K562 (cell line): ENCODE measurements at regions not wholly inside any gene's neighbourhood (a gene's known extent, or its start where the extent isn't known, plus 50 kb on each side); places are given as distances from the start of the nearest gene placed in this dataset.

Experiments
- ATAC-seq: fragments of 200-7000 bp; cut with Tn5 transposase; 3 replicates; pipeline ENCODE4 v1.9.1; 2020; ENCODE audit warnings: moderate library complexity
- BruUV-seq: library from RNA; stranded (reverse); fragments of 400-500 nt; replicated peaks from 2 replicates; lab custom pipeline; 2021; lab: Mats Ljungman, UMichigan
- CTCF ChIA-PET: fragments of 300-600 bp; formaldehyde crosslinking; extraction: SDS; loops from one replicate; lab custom pipeline; 2021; ENCODE audit warnings: low intra/inter-chr PET ratio; lab: Yijun Ruan, JAX
- POLR2A ChIA-PET: fragments of 300-600, 350-650 bp; sonication (Branson Sonifier 250); formaldehyde crosslinking; extraction: SDS; loops from one replicate; lab custom pipeline; 2021; ENCODE audit warnings: antibody characterized with exemption, inconsistent platforms; lab: Yijun Ruan, JAX
- DNase-seq, 4 experiments: peaks; one replicate each; pipeline versions ENCODE4 v3.0.0 to v3.0.0-alpha.2; 2011 to 2018; ENCODE audit warnings: low spot score in 3 of 4, mixed read lengths in 3 of 4; ENCODE audit errors: extremely low read depth in 1 of 4
- FAIRE-seq: peaks from 2 replicates; lab custom pipeline; 2011; peaks lifted over from hg19 to GRCh38; lab: Jason Lieb, UNC
- H2AFZ ChIP-seq: 2 replicates; pipeline ENCODE4 v1.6.0; 2011; ENCODE audit warnings: low read depth, low read length, control low read depth, inconsistent platforms
- H3K27ac ChIP-seq: fragments of 200-600 bp; 3 replicates; pipeline ENCODE4 v1.8.0; 2011; ENCODE audit warnings: low read depth, mild to moderate bottlenecking, control low read depth, inconsistent platforms, low read length, moderate library complexity, mixed read lengths; ENCODE audit errors: extremely low read depth
- H3K27me3 ChIP-seq, 2 experiments: fragments of 300-600 bp in 1 of 2; 2 replicates in 1 of 2; 3 replicates in 1 of 2; pipeline versions ENCODE4 v1.6.0 to v1.8.0; 2011; ENCODE audit warnings: inconsistent platforms in 2 of 2, low read length in 2 of 2, mild to moderate bottlenecking in 1 of 2, mixed read lengths in 1 of 2, moderate library complexity in 1 of 2; ENCODE audit not compliant: control insufficient read depth in 2 of 2, insufficient read depth in 2 of 2
- H3K36me3 ChIP-seq: fragments of 300-600 bp; 3 replicates; pipeline ENCODE4 v1.8.0; 2011; ENCODE audit warnings: mild to moderate bottlenecking, low read length, inconsistent platforms; ENCODE audit not compliant: control insufficient read depth, insufficient read depth
- H3K4me1 ChIP-seq, 2 experiments: fragments of 200-600 bp in 1 of 2; replicated peaks in 1 of 2; 2 replicates in 1 of 2; 3 replicates in 1 of 2; pipeline versions ENCODE4 v1.5.1 to v1.8.0; 2011; ENCODE audit warnings: inconsistent platforms in 2 of 2, low read length in 2 of 2, mild to moderate bottlenecking in 1 of 2, mixed read lengths in 1 of 2, moderate library complexity in 1 of 2; ENCODE audit not compliant: control insufficient read depth in 2 of 2, insufficient read depth in 2 of 2
- H3K4me2 ChIP-seq: 2 replicates; pipeline ENCODE4 v1.6.1; 2011; ENCODE audit warnings: low read length, control low read depth, inconsistent platforms, mixed read lengths; ENCODE audit not compliant: insufficient read depth
- H3K4me3 ChIP-seq: fragments of 200-600 bp; sonication (generic), shearing (Covaris generic); 2 replicates; pipeline ENCODE4 v1.5.1; 2016; ENCODE audit warnings: control low read depth, inconsistent platforms
- H3K79me2 ChIP-seq: fragments of 200-600 bp; 3 replicates; pipeline ENCODE4 v1.8.0; 2011; ENCODE audit warnings: low read length, inconsistent platforms; ENCODE audit not compliant: control insufficient read depth, insufficient read depth
- H3K9ac ChIP-seq, 2 experiments: 2 replicates each; pipeline versions ENCODE4 v1.6.0 to v1.6.1; 2011; ENCODE audit warnings: low read depth in 2 of 2, low read length in 2 of 2, control low read depth in 1 of 2, inconsistent platforms in 1 of 2, mild to moderate bottlenecking in 1 of 2, mixed read lengths in 1 of 2; ENCODE audit not compliant: insufficient read depth in 1 of 2
- H3K9me1 ChIP-seq: one replicate; pipeline ENCODE4 v1.6.0; 2011; ENCODE audit warnings: inconsistent platforms, mild to moderate bottlenecking, low read length, moderate library complexity; ENCODE audit not compliant: control insufficient read depth, insufficient read depth
- H3K9me3 ChIP-seq: replicated peaks from 2 replicates; pipeline ENCODE4 v1.5.1; 2011; ENCODE audit warnings: low read depth, low read length, inconsistent platforms; ENCODE audit not compliant: control insufficient read depth, insufficient read depth
- H4K20me1 ChIP-seq: replicated peaks from 2 replicates; pipeline ENCODE4 v1.6.1; 2011; ENCODE audit warnings: low read length, inconsistent platforms, mixed read lengths; ENCODE audit not compliant: control insufficient read depth, insufficient read depth
- BHLHE40 ChIP-seq: IDR thresholded peaks from 2 replicates; pipeline ENCODE4 v1.6.1; 2011; ENCODE audit warnings: low read length, improper control_type of control experiment
- CREB3L1 ChIP-seq: fragments of 450-650 bp; IDR thresholded peaks from 2 replicates; pipeline ENCODE4 v1.6.1; 2014; ENCODE audit warnings: low read depth, mild to moderate bottlenecking, moderate library complexity, borderline replicate concordance
- CREB5 ChIP-seq: fragments of 250-450 bp; sonication (Bioruptor Pico); IDR thresholded peaks from 2 replicates; pipeline ENCODE4 v1.5.0; 2020; ENCODE audit warnings: mild to moderate bottlenecking
- EHMT2 ChIP-seq: fragments of 450-650 bp; IDR thresholded peaks from 2 replicates; pipeline ENCODE4 v1.6.1; 2018; ENCODE audit warnings: antibody characterized with exemption
- FOXK1 ChIP-seq: sonication (generic); formaldehyde crosslinking; IDR thresholded peaks from 2 replicates; pipeline ENCODE4 v1.8.0; 2022; ENCODE audit warnings: missing genetic modification reagents, mild to moderate bottlenecking, borderline replicate concordance
- FUS ChIP-seq: fragments of 200-400 bp; formaldehyde crosslinking; optimal IDR thresholded peaks from 2 replicates; pipeline ENCODE3; 2017; ENCODE audit warnings: low read depth, low read length
- GABPA ChIP-seq: fragments of 200-800 bp; sonication (Bioruptor generic); conservative IDR thresholded peaks from 2 replicates; pipeline ENCODE4 v1.6.1; 2016; ENCODE audit warnings: low read depth, missing genetic modification characterization, missing compliant biosample characterization
- KHSRP ChIP-seq: fragments of 450-650 bp; IDR thresholded peaks from 2 replicates; pipeline ENCODE4 v1.6.1; 2017
- LEF1 ChIP-seq: fragments of 450-650 bp; IDR thresholded peaks from 2 replicates; pipeline ENCODE4 v1.6.1; 2016; ENCODE audit warnings: mild to moderate bottlenecking
- NCOR1 ChIP-seq: fragments of 450-650 bp; IDR thresholded peaks from 2 replicates; pipeline ENCODE4 v1.6.1; 2016; ENCODE audit warnings: mild to moderate bottlenecking, moderate library complexity
- PTTG1 ChIP-seq: fragments of 450-650 bp; IDR thresholded peaks from 2 replicates; pipeline ENCODE4 v1.6.1; 2016; ENCODE audit warnings: low read depth, mild to moderate bottlenecking, missing genetic modification characterization, missing compliant biosample characterization
- RHOXF2B ChIP-seq: fragments of 250-450 bp; sonication (Bioruptor Pico); conservative IDR thresholded peaks from 2 replicates; pipeline ENCODE4 v1.5.1; 2021
- SRSF3 ChIP-seq: fragments of 200-400 bp; formaldehyde crosslinking; IDR thresholded peaks from 2 replicates; pipeline ENCODE4 v1.6.1; 2016; ENCODE audit warnings: mild to moderate bottlenecking, low read length, moderate library complexity; ENCODE audit not compliant: insufficient read depth
- STAG1 ChIP-seq: sonication (generic); formaldehyde crosslinking; IDR thresholded peaks from 2 replicates; pipeline ENCODE4 v1.5.0; 2020; ENCODE audit warnings: missing genetic modification reagents, borderline replicate concordance
- ZNF324 ChIP-seq: fragments of 250-450 bp; sonication (Bioruptor Pico); IDR thresholded peaks from 2 replicates; pipeline ENCODE4 v1.4.0; 2020; ENCODE audit warnings: mild to moderate bottlenecking
- WGBS: fragments of 100-300 bp; shearing (Covaris generic); methylation state at CpG from one replicate; pipeline ENCODE4 v1.1.6; 2016; ENCODE audit warnings: low coverage, mixed read lengths; ENCODE audit not compliant: insufficient coverage; ENCODE audit errors: missing lambda C conversion rate; 5-methylcytosine and 5-hydroxymethylcytosine counted together
- in situ Hi-C: fragments of 300-500 bp; cut with MboI; formaldehyde crosslinking; loops from 4 replicates; pipeline ENCODE4 v1.15.0; 2018; ENCODE audit warnings: inconsistent platforms, mixed read lengths
- intact Hi-C: fragments of 100-400 bp; cut with micrococcal nuclease; formaldehyde crosslinking; loops from 2 replicates; pipeline ENCODE4 v1.14.2; 2022
- TF ChIP-seq, protein P1 (sequence below), 3 experiments: fragments of 200-800 bp in 1 of 3; sonication (Bioruptor generic) in 1 of 3; sonication (generic) in 1 of 3; formaldehyde crosslinking in 1 of 3; IDR thresholded peaks; 2 replicates each; pipeline versions ENCODE4 v1.6.1 to v1.8.0; 2016 to 2022; ENCODE audit warnings: mild to moderate bottlenecking in 2 of 3, missing compliant biosample characterization in 2 of 3, missing genetic modification characterization in 2 of 3, missing genetic modification reagents in 1 of 3
- TF ChIP-seq, protein P2 (sequence below): fragments of 250-450 bp; sonication (Bioruptor Pico); IDR thresholded peaks from 2 replicates; pipeline ENCODE4 v1.9.0; 2021; ENCODE audit warnings: mild to moderate bottlenecking, inconsistent platforms

DNA sequence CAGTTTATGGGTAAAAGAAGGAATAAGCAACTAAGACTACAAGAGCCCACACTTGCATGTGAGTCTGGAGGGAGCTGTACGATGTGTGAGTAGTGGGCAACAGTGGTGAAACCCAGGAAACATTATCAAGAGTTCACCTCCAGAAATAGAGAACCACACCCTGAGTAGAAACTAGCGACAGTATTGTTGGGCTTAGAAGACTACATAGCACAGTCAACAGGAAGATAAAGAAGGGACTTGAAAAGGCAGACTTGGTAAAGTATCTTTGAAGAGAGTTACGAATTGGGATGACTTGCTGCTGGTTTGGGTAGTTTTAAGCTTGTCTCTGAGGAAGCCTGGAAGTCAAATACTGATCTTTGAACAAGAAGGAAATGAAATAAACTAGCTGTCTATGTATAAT lies 223.2 kb upstream of the GNAI1 start:
- intact Hi-C loops (no loop called here), in situ Hi-C loops (no loop called here)
- CTCF ChIA-PET = no interaction called here
- Histone ChIP-seq H3K9ac (no peak overlapping the region), H3K36me3 (no peaks in the 10 kb centered on the region), H4K20me1 (no peaks in the 10 kb centered on the region), H2AFZ (no peak overlapping the region), H3K27me3 (no peaks in the 10 kb centered on the region), H3K4me3 (no peak overlapping the region), H3K27ac (no peak overlapping the region), H3K4me2 (no peak overlapping the region), H3K4me1 (no peaks in the 10 kb centered on the region), H3K79me2 (no peaks in the 10 kb centered on the region), H3K9me1 (no peaks in the 10 kb centered on the region), H3K9me3 (no peaks in the 10 kb centered on the region; the same call in 1 of the 2 replicates)
- no peak for DNase-seq
- ATAC-seq = no peak
- no TSS peak for BruUV-seq
- FAIRE-seq = no peak
- WGBS = 0% methylated on average over 3 of the region's 3 CpGs
- POLR2A ChIA-PET = no interaction called here
- TF ChIP-seq RHOXF2B (CRISPR knock-in tag) (no peak), SRSF3 (no peak), FUS (no peak), PTTG1 (no peak), NCOR1 (no peak), CREB3L1 (no peak), GABPA (no peak), BHLHE40 (no peak), CREB5 (CRISPR knock-in tag) (no peak), ZNF324 (CRISPR knock-in tag) (no peak), KHSRP (no peak), STAG1 (CRISPR knock-in tag) (no peak), LEF1 (no peak), FOXK1 (CRISPR knock-in tag) (no peak), EHMT2 (no peak)
- TF ChIP-seq, protein P1, sequence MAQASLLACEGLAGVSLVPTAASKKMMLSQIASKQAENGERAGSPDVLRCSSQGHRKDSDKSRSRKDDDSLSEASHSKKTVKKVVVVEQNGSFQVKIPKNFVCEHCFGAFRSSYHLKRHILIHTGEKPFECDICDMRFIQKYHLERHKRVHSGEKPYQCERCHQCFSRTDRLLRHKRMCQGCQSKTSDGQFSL (CRISPR knock-in tag; IDR thresholded peaks at IDR 0.05) = no peak
- TF ChIP-seq, protein P1 (tag; IDR thresholded peaks at IDR 0.05) = no peak
- TF ChIP-seq, protein P2, sequence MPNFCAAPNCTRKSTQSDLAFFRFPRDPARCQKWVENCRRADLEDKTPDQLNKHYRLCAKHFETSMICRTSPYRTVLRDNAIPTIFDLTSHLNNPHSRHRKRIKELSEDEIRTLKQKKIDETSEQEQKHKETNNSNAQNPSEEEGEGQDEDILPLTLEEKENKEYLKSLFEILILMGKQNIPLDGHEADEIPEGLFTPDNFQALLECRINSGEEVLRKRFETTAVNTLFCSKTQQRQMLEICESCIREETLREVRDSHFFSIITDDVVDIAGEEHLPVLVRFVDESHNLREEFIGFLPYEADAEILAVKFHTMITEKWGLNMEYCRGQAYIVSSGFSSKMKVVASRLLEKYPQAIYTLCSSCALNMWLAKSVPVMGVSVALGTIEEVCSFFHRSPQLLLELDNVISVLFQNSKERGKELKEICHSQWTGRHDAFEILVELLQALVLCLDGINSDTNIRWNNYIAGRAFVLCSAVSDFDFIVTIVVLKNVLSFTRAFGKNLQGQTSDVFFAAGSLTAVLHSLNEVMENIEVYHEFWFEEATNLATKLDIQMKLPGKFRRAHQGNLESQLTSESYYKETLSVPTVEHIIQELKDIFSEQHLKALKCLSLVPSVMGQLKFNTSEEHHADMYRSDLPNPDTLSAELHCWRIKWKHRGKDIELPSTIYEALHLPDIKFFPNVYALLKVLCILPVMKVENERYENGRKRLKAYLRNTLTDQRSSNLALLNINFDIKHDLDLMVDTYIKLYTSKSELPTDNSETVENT (CRISPR knock-in tag) = no peak
